Right hindlimb (tissue), 1 donor: ENCODE measurements at regions not wholly inside any gene's neighbourhood (a gene's known extent, or its start where the extent isn't known, plus 50 kb on each side); places are given as distances from the start of the nearest gene placed in this dataset.

ENCODE experiments used
- DNase-seq: peaks from one replicate; pipeline ENCODE4 v3.0.0-alpha.2; 2018

- no peak for DNase-seq
These were observed 50.6 kb upstream of the MRPS6 start for GRCh38 chr21:34022627-34023335.

- no peak for DNase-seq
These were observed 51.7 kb upstream of the MRPS6 start for GRCh38 chr21:34021726-34022125.

GRCh38 chr21:34020983-34021553 lies 52.3 kb upstream of the MRPS6 start:
- DNase-seq = no peak

GRCh38 chr21:34020005-34020847 lies 53.2 kb upstream of the MRPS6 start:
- no peak for DNase-seq

- DNase-seq = no peak
These were observed 54.0 kb upstream of the MRPS6 start for GRCh38 chr21:34019402-34019801.

GRCh38 chr21:34018910-34019309 lies 54.5 kb upstream of the MRPS6 start:
- DNase-seq = no peak

GRCh38 chr21:34018185-34018584 lies 55.2 kb upstream of the MRPS6 start:
- no peak for DNase-seq

GRCh38 chr21:34017039-34017961 lies 56.1 kb upstream of the MRPS6 start:
- no peak for DNase-seq

GRCh38 chr21:34012640-34013039 lies 60.7 kb upstream of the MRPS6 start:
- DNase-seq = no peak

GRCh38 chr21:34011660-34012059 lies 61.7 kb upstream of the MRPS6 start:
- no peak for DNase-seq

GRCh38 chr21:34009193-34009592 lies 64.2 kb upstream of the MRPS6 start:
- DNase-seq = no peak

GRCh38 chr21:34008618-34009017 lies 64.8 kb upstream of the MRPS6 start:
- no peak for DNase-seq

- DNase-seq = no peak
These were observed 66.7 kb upstream of the MRPS6 start for GRCh38 chr21:34006611-34007168.

- no peak for DNase-seq
These were observed 68.4 kb upstream of the MRPS6 start for GRCh38 chr21:34004974-34005373.

- no peak for DNase-seq
These were observed 69.1 kb upstream of the MRPS6 start for GRCh38 chr21:34004013-34004938.

GRCh38 chr21:34003428-34003827 lies 70.0 kb upstream of the MRPS6 start:
- DNase-seq = no peak

- no peak for DNase-seq
These were observed 73.0 kb upstream of the MRPS6 start for GRCh38 chr21:34000375-34000774.

- DNase-seq = no peak
These were observed 74.6 kb upstream of the MRPS6 start for GRCh38 chr21:33998809-33999208.

GRCh38 chr21:33998402-33998801 lies 75.0 kb upstream of the MRPS6 start:
- no peak for DNase-seq

GRCh38 chr21:33997436-33997835 lies 75.9 kb upstream of the MRPS6 start:
- no peak for DNase-seq

GRCh38 chr21:33994373-33994772 lies 78.8 kb upstream of the ATP5PO start:
- DNase-seq = no peak
